AG08396 (cell line): ENCODE measurements at regions not wholly inside any gene's neighbourhood (a gene's known extent, or its start where the extent isn't known, plus 50 kb on each side); places are given as distances from the start of the nearest gene placed in this dataset.
A peak's percentile ranks its signal among the peaks of the same experiment; 100 is the strongest.
"Not testable (repeated sequence)": the region's sequence is repeated elsewhere in the genome, so short reads cannot be mapped to it uniquely, and the experiment has no call there.

ENCODE experiments used
- DNase-seq: peaks from one replicate; pipeline ENCODE4 v3.0.0; 2012; ENCODE audit warnings: low spot score, mixed read lengths

- DNase-seq, result no peak
These were observed 64.7 kb downstream of the DHCR7 start for GRCh38 chr11:71383461-71383860.

- DNase-seq, result no peak
These were observed 66.2 kb downstream of the DHCR7 start for GRCh38 chr11:71381781-71382505.

- no peak for DNase-seq
These were observed 68.5 kb downstream of the DHCR7 start for GRCh38 chr11:71379701-71380100.

- no peak for DNase-seq
These were observed 74.3 kb downstream of the DHCR7 start for GRCh38 chr11:71373791-71374454.

GRCh38 chr11:71372693-71373657 lies 75.2 kb downstream of the DHCR7 start:
- DNase-seq, result peak; percentile 65

GRCh38 chr11:71371674-71372069 lies 76.5 kb downstream of the DHCR7 start:
- no peak for DNase-seq

GRCh38 chr11:71370895-71371673 lies 77.1 kb downstream of the DHCR7 start:
- no peak for DNase-seq

GRCh38 chr11:71370020-71370747 lies 78.0 kb downstream of the DHCR7 start:
- DNase-seq, result no peak

GRCh38 chr11:71369411-71369810 lies 78.8 kb downstream of the DHCR7 start:
- DNase-seq, result no peak

- DNase-seq, result no peak
These were observed 79.2 kb downstream of the DHCR7 start for GRCh38 chr11:71368966-71369365.

GRCh38 chr11:71367756-71368155 lies 80.4 kb downstream of the DHCR7 start:
- DNase-seq, result no peak

GRCh38 chr11:71367276-71367675 lies 80.9 kb downstream of the DHCR7 start:
- DNase-seq, result not testable (repeated sequence)

- no peak for DNase-seq
These were observed 82.1 kb downstream of the DHCR7 start for GRCh38 chr11:71366076-71366475.

GRCh38 chr11:71365626-71366025 lies 82.6 kb downstream of the DHCR7 start:
- no peak for DNase-seq

GRCh38 chr11:71364806-71365205 lies 83.4 kb downstream of the DHCR7 start:
- DNase-seq, result no peak

GRCh38 chr11:71364176-71364671 lies 84.0 kb downstream of the DHCR7 start:
- no peak for DNase-seq

GRCh38 chr11:71363721-71364120 lies 84.5 kb downstream of the DHCR7 start:
- DNase-seq, result no peak

- DNase-seq, result no peak
These were observed 89.1 kb downstream of the DHCR7 start for GRCh38 chr11:71358963-71359567.

- no peak for DNase-seq
These were observed 90.0 kb downstream of the DHCR7 start for GRCh38 chr11:71358122-71358728.

- DNase-seq, result no peak
These were observed 90.8 kb downstream of the DHCR7 start for GRCh38 chr11:71357414-71357813.
